H9 (cell line): ENCODE measurements at regions not wholly inside any gene's neighbourhood (a gene's known extent, or its start where the extent isn't known, plus 50 kb on each side); places are given as distances from the start of the nearest gene placed in this dataset.

Source experiments
- DNase-seq: peaks from one replicate; pipeline ENCODE4 v3.0.0-alpha.2; 2017
- H2AFZ ChIP-seq: one replicate; pipeline ENCODE4 v1.6.1; 2013; ENCODE audit warnings: mild to moderate bottlenecking, low read length, control low read depth, moderate library complexity
- H2AK5ac ChIP-seq: 2 replicates; pipeline ENCODE4 v1.6.1; 2013; ENCODE audit warnings: low read length, control low read depth, mixed read lengths; ENCODE audit not compliant: insufficient read length
- H2BK120ac ChIP-seq: one replicate; pipeline ENCODE4 v1.6.1; 2013; ENCODE audit warnings: low read depth, mild to moderate bottlenecking, low read length, control low read depth, inconsistent platforms; ENCODE audit not compliant: poor library complexity, severe bottlenecking
- H2BK12ac ChIP-seq: 2 replicates; pipeline ENCODE4 v1.6.1; 2013; ENCODE audit warnings: low read length, control low read depth, mixed read lengths, low read depth; ENCODE audit not compliant: insufficient read length
- H2BK15ac ChIP-seq: 2 replicates; pipeline ENCODE4 v1.6.1; 2013; ENCODE audit warnings: low read depth, low read length, control low read depth
- H2BK20ac ChIP-seq: one replicate; pipeline ENCODE4 v1.6.1; 2013; ENCODE audit warnings: low read depth, mild to moderate bottlenecking, low read length, control low read depth, inconsistent platforms; ENCODE audit not compliant: poor library complexity, severe bottlenecking
- H2BK5ac ChIP-seq: 2 replicates; pipeline ENCODE4 v1.6.1; 2013; ENCODE audit warnings: low read length, control low read depth, mixed read lengths; ENCODE audit not compliant: insufficient read length
- H3K14ac ChIP-seq: 2 replicates; pipeline ENCODE4 v1.6.1; 2013; ENCODE audit warnings: low read length, control low read depth; ENCODE audit not compliant: insufficient read depth
- H3K18ac ChIP-seq: 2 replicates; pipeline ENCODE4 v1.6.1; 2013; ENCODE audit warnings: low read depth, mild to moderate bottlenecking, mixed read lengths, low read length, control low read depth; ENCODE audit not compliant: insufficient read length
- H3K23ac ChIP-seq: 2 replicates; pipeline ENCODE4 v1.6.1; 2013; ENCODE audit warnings: low read length, control low read depth, mixed read lengths, low read depth; ENCODE audit not compliant: insufficient read length
- H3K23me2 ChIP-seq: 2 replicates; pipeline ENCODE4 v1.6.1; 2013; ENCODE audit warnings: low read depth, mild to moderate bottlenecking, mixed read lengths, low read length, control low read depth; ENCODE audit not compliant: insufficient read length, poor library complexity, severe bottlenecking
- H3K27ac ChIP-seq: 2 replicates; pipeline ENCODE4 v1.5.1; 2013; ENCODE audit warnings: low read length, control low read depth, mixed read lengths, low read depth; ENCODE audit not compliant: insufficient read length
- H3K27me3 ChIP-seq: 2 replicates; pipeline ENCODE4 v1.6.1; 2013; ENCODE audit warnings: low read length, control low read depth, inconsistent platforms; ENCODE audit not compliant: insufficient read depth
- H3K4ac ChIP-seq: 2 replicates; pipeline ENCODE4 v1.6.1; 2013; ENCODE audit warnings: low read depth, mild to moderate bottlenecking, control low read depth, inconsistent platforms, low read length, moderate library complexity
- H3K4me1 ChIP-seq: 2 replicates; pipeline ENCODE4 v1.6.1; 2013; ENCODE audit warnings: low read length, control low read depth, inconsistent platforms; ENCODE audit not compliant: insufficient read depth
- H3K4me2 ChIP-seq: 2 replicates; pipeline ENCODE4 v1.6.1; 2013; ENCODE audit warnings: low read length, control low read depth, mixed read lengths; ENCODE audit not compliant: insufficient read length, insufficient read depth
- H3K56ac ChIP-seq: 2 replicates; pipeline ENCODE4 v1.6.1; 2013; ENCODE audit warnings: low read depth, mild to moderate bottlenecking, mixed read lengths, low read length, control low read depth; ENCODE audit not compliant: insufficient read length
- H3K79me1 ChIP-seq: 2 replicates; pipeline ENCODE4 v1.6.1; 2013; ENCODE audit warnings: low read depth, mild to moderate bottlenecking, moderate library complexity, low read length, control low read depth, inconsistent platforms; ENCODE audit not compliant: insufficient read depth, poor library complexity, severe bottlenecking
- H3K79me2 ChIP-seq: 2 replicates; pipeline ENCODE4 v1.6.1; 2013; ENCODE audit warnings: low read length, control low read depth, inconsistent platforms; ENCODE audit not compliant: insufficient read depth
- H3K9ac ChIP-seq: 2 replicates; pipeline ENCODE4 v1.6.1; 2013; ENCODE audit warnings: low read length, control low read depth, mixed read lengths; ENCODE audit not compliant: insufficient read length; ENCODE audit errors: extremely low read depth
- H3K9me3 ChIP-seq: one replicate; pipeline ENCODE4 v1.6.1; 2013; ENCODE audit warnings: low read depth, low read length, inconsistent platforms; ENCODE audit not compliant: control insufficient read depth
- H3T11ph ChIP-seq: one replicate; pipeline ENCODE4 v1.6.1; 2013; ENCODE audit warnings: mild to moderate bottlenecking, low read length, control low read depth, inconsistent platforms
- H4K20me1 ChIP-seq: one replicate; pipeline ENCODE4 v1.6.1; 2013; ENCODE audit not compliant: control insufficient read depth, insufficient read length, insufficient read depth
- H4K5ac ChIP-seq: 2 replicates; pipeline ENCODE4 v1.6.1; 2013; ENCODE audit warnings: low read depth, mild to moderate bottlenecking, mixed read lengths, low read length, control low read depth; ENCODE audit not compliant: insufficient read length
- H4K8ac ChIP-seq: replicated peaks from 2 replicates; pipeline ENCODE4 v1.6.1; 2013; ENCODE audit warnings: low read length, control low read depth, mixed read lengths, low read depth; ENCODE audit not compliant: insufficient read length
- H4K91ac ChIP-seq: 2 replicates; pipeline ENCODE4 v1.6.1; 2013; ENCODE audit warnings: low read depth, mild to moderate bottlenecking, moderate library complexity, mixed read lengths, low read length, control low read depth; ENCODE audit not compliant: insufficient read length
- H3K27ac Mint-ChIP-seq, 3 experiments: 2 replicates in 2 of 3; 3 replicates in 1 of 3; pipeline ENCODE4 v1.8.0; 2020 to 2021; ENCODE audit warnings: mixed read lengths in 3 of 3, mild to moderate bottlenecking in 1 of 3, moderate library complexity in 1 of 3
- H3K27me3 Mint-ChIP-seq: 2 replicates; pipeline ENCODE4 v1.8.0; 2021; ENCODE audit warnings: low read depth, mild to moderate bottlenecking, moderate library complexity, mixed read lengths
- H3K36me3 Mint-ChIP-seq, 3 experiments: 2 replicates in 2 of 3; 3 replicates in 1 of 3; pipeline ENCODE4 v1.8.0; 2020 to 2021; ENCODE audit warnings: low read depth in 3 of 3, mixed read lengths in 3 of 3; ENCODE audit not compliant: insufficient read depth in 1 of 3
- H3K4me1 Mint-ChIP-seq, 2 experiments: 2 replicates each; pipeline ENCODE4 v1.8.0; 2020; ENCODE audit warnings: mixed read lengths in 2 of 2
- H3K4me3 Mint-ChIP-seq, 2 experiments: 2 replicates in 1 of 2; 3 replicates in 1 of 2; pipeline ENCODE4 v1.8.0; 2020 to 2021; ENCODE audit warnings: mild to moderate bottlenecking in 2 of 2, mixed read lengths in 2 of 2, moderate library complexity in 1 of 2
- H3K9me3 Mint-ChIP-seq, 2 experiments: 2 replicates in 1 of 2; 3 replicates in 1 of 2; pipeline ENCODE4 v1.8.0; 2020; ENCODE audit warnings: mild to moderate bottlenecking in 2 of 2, mixed read lengths in 2 of 2, moderate library complexity in 1 of 2
- WGBS: extraction: QIAGEN DNeasy Blood & Tissue Kit; methylation state at CpG from one replicate; pipeline ENCODE4 v1.1.7; 2013; ENCODE audit warnings: missing lambda C conversion rate, low lambda C conversion rate, mixed read lengths; ENCODE audit not compliant: insufficient read length; ENCODE audit errors: extremely low coverage; 5-methylcytosine and 5-hydroxymethylcytosine counted together
- TF ChIP-seq, protein P1 (sequence below): fragments of 200-600 bp; sonication (generic); conservative IDR thresholded peaks from 3 replicates; pipeline ENCODE4 v1.8.0; 2021; ENCODE audit warnings: antibody characterized with exemption, mild to moderate bottlenecking

DNA sequence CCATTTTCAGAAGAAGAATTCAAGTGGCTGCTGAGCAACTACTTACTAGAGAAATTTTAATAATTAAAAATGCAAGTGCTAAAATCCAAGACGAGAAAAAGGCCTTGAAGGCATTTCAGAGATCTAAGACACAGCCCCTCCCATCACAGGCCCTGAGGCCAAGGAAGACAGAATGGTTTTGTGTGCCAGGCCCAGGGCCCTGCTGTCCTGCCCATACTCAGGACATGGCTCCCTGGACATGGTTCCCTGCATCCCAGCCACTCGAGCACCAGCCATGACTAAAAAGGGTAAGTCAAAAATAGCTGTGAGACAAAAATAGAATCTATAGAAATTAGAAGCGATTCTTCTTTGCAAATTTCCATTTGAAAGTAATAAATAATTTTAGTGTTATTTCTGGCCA lies 364.9 kb downstream of the COL12A1 start:
- Mint-ChIP-seq H3K36me3 (no peaks in the 10 kb centered on the region), H3K4me1 (no peaks in the 10 kb centered on the region), H3K4me3 (no peak overlapping the region), H3K27me3 (no peaks in the 10 kb centered on the region), H3K9me3 (peaks cover 0 to 8% of the 10 kb centered on the region in 2 experiments; a peak in 3 of 5 replicates), H3K27ac (no peak overlapping the region)
- no peak for DNase-seq
- Histone ChIP-seq H3K23me2 (no peaks in the 10 kb centered on the region), H2BK5ac (no peak overlapping the region), H3K27ac (no peak overlapping the region), H4K5ac (no peak overlapping the region), H3K18ac (no peak overlapping the region), H3K9me3 (no peaks in the 10 kb centered on the region), H3K79me1 (no peaks in the 10 kb centered on the region), H4K8ac (no peak overlapping the region), H3K79me2 (no peaks in the 10 kb centered on the region), H2BK12ac (no peak overlapping the region), H2BK20ac (no peak overlapping the region), H3K4ac (no peak overlapping the region), H2AK5ac (no peak overlapping the region), H3K14ac (no peak overlapping the region), H3K27me3 (no peaks in the 10 kb centered on the region), H3K4me1 (no peaks in the 10 kb centered on the region), H4K91ac (no peak overlapping the region), H2BK120ac (no peak overlapping the region), H3K9ac (no peak overlapping the region), H3K56ac (no peak overlapping the region), H2BK15ac (no peak overlapping the region), H3K23ac (no peak overlapping the region), H2AFZ (no peak overlapping the region), H3K4me2 (no peak overlapping the region), H4K20me1 (no peaks in the 10 kb centered on the region), H3T11ph (no peak overlapping the region)
- WGBS, result no CpG with 5 or more reads among the region's 3 CpGs
- TF ChIP-seq, protein P1, sequence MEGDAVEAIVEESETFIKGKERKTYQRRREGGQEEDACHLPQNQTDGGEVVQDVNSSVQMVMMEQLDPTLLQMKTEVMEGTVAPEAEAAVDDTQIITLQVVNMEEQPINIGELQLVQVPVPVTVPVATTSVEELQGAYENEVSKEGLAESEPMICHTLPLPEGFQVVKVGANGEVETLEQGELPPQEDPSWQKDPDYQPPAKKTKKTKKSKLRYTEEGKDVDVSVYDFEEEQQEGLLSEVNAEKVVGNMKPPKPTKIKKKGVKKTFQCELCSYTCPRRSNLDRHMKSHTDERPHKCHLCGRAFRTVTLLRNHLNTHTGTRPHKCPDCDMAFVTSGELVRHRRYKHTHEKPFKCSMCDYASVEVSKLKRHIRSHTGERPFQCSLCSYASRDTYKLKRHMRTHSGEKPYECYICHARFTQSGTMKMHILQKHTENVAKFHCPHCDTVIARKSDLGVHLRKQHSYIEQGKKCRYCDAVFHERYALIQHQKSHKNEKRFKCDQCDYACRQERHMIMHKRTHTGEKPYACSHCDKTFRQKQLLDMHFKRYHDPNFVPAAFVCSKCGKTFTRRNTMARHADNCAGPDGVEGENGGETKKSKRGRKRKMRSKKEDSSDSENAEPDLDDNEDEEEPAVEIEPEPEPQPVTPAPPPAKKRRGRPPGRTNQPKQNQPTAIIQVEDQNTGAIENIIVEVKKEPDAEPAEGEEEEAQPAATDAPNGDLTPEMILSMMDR, result no peak
